KMS-11 (cell line): ENCODE measurements at regions not wholly inside any gene's neighbourhood (a gene's known extent, or its start where the extent isn't known, plus 50 kb on each side); places are given as distances from the start of the nearest gene placed in this dataset.

Experiments
- H2AFZ ChIP-seq: fragments of 200-600 bp; sonication (generic); 2 replicates; pipeline ENCODE4 v1.6.1; 2016; ENCODE audit warnings: antibody characterized with exemption, mixed run types, low read depth
- H3K27ac ChIP-seq: fragments of 200-600 bp; sonication (generic); 2 replicates; pipeline ENCODE4 v1.6.1; 2016; ENCODE audit warnings: mild to moderate bottlenecking, mixed run types
- H3K27me3 ChIP-seq: fragments of 200-600 bp; sonication (generic); 2 replicates; pipeline ENCODE4 v1.6.1; 2017; ENCODE audit warnings: mild to moderate bottlenecking, low read depth, mixed run types, moderate library complexity; ENCODE audit not compliant: insufficient read depth
- H3K36me3 ChIP-seq: fragments of 200-600 bp; sonication (generic); 2 replicates; pipeline ENCODE4 v1.6.1; 2017; ENCODE audit warnings: mild to moderate bottlenecking, mixed run types; ENCODE audit not compliant: insufficient read depth
- H3K4me1 ChIP-seq: fragments of 200-600 bp; sonication (generic); 2 replicates; pipeline ENCODE4 v1.6.1; 2016; ENCODE audit warnings: mild to moderate bottlenecking, low read depth, mixed run types; ENCODE audit not compliant: poor library complexity, severe bottlenecking
- H3K4me2 ChIP-seq: fragments of 200-600 bp; sonication (generic); 2 replicates; pipeline ENCODE4 v1.7.0; 2016; ENCODE audit warnings: mild to moderate bottlenecking, mixed run types
- H3K4me3 ChIP-seq: fragments of 200-600 bp; sonication (generic); IDR thresholded peaks from 2 replicates; pipeline ENCODE4 v1.6.1; 2017; ENCODE audit warnings: low read depth, low read length, mixed read lengths; ENCODE audit not compliant: insufficient read depth
- H3K79me2 ChIP-seq: fragments of 200-600 bp; sonication (generic); 2 replicates; pipeline ENCODE4 v1.6.1; 2016; ENCODE audit warnings: low read depth, mixed run types; ENCODE audit not compliant: insufficient read depth
- H3K9ac ChIP-seq: fragments of 200-600 bp; sonication (generic); 2 replicates; pipeline ENCODE4 v1.6.1; 2016; ENCODE audit warnings: mild to moderate bottlenecking, mixed run types
- H4K20me1 ChIP-seq: fragments of 200-600 bp; sonication (generic); 2 replicates; pipeline ENCODE4 v1.6.1; 2016; ENCODE audit warnings: mild to moderate bottlenecking, mixed run types; ENCODE audit not compliant: insufficient read depth
- CTCF ChIP-seq: fragments of 200-600 bp; sonication (generic); conservative IDR thresholded peaks from 2 replicates; pipeline ENCODE4 v1.6.1; 2017; ENCODE audit warnings: low read depth, mild to moderate bottlenecking, antibody characterized with exemption, low read length, moderate library complexity, mixed read lengths

GRCh38 chr1:187396929-187397796, 568.4 kb downstream of the PLA2G4A start:
- Histone ChIP-seq H3K9ac (no peak overlapping the region), H3K4me1 (no peaks in the 10 kb centered on the region), H3K79me2 (no peaks in the 10 kb centered on the region), H3K4me3 (no peak overlapping the region), H3K36me3 (no peaks in the 10 kb centered on the region), H3K27ac (no peak overlapping the region), H4K20me1 (no peaks in the 10 kb centered on the region), H3K27me3 (no peaks in the 10 kb centered on the region), H3K4me2 (no peak overlapping the region), H2AFZ (no peak overlapping the region)
- no peak for TF ChIP-seq CTCF

GRCh38 chr1:187408212-187409004, 579.7 kb downstream of the PLA2G4A start:
- Histone ChIP-seq H3K9ac (no peak overlapping the region), H3K4me3 (no peak overlapping the region), H3K79me2 (no peaks in the 10 kb centered on the region), H4K20me1 (no peaks in the 10 kb centered on the region), H2AFZ (no peak overlapping the region), H3K4me2 (no peak overlapping the region), H3K4me1 (no peaks in the 10 kb centered on the region), H3K27ac (no peak overlapping the region), H3K36me3 (no peaks in the 10 kb centered on the region), H3K27me3 (no peaks in the 10 kb centered on the region)
- TF ChIP-seq CTCF: no peak

GRCh38 chr1:187409341-187409740, 580.6 kb downstream of the PLA2G4A start:
- Histone ChIP-seq H3K4me3 (no peak overlapping the region), H3K4me2 (no peak overlapping the region), H3K4me1 (no peaks in the 10 kb centered on the region), H3K9ac (no peak overlapping the region), H4K20me1 (no peaks in the 10 kb centered on the region), H3K27ac (no peak overlapping the region), H3K79me2 (no peaks in the 10 kb centered on the region), H3K27me3 (no peaks in the 10 kb centered on the region), H3K36me3 (no peaks in the 10 kb centered on the region), H2AFZ (no peak overlapping the region)
- TF ChIP-seq CTCF: no peak

GRCh38 chr1:187411118-187411517, 582.4 kb downstream of the PLA2G4A start:
- Histone ChIP-seq H3K36me3 (no peaks in the 10 kb centered on the region), H3K79me2 (no peaks in the 10 kb centered on the region), H3K4me3 (no peak overlapping the region), H3K27me3 (no peaks in the 10 kb centered on the region), H3K4me2 (no peak overlapping the region), H3K9ac (no peak overlapping the region), H4K20me1 (no peaks in the 10 kb centered on the region), H3K4me1 (no peaks in the 10 kb centered on the region), H2AFZ (no peak overlapping the region), H3K27ac (no peak overlapping the region)
- TF ChIP-seq CTCF: no peak
